ENCODE measurements at regions not wholly inside any gene's neighbourhood (a gene's known extent, or its start where the extent isn't known, plus 50 kb on each side); places are given as distances from the start of the nearest gene placed in this dataset.

GRCh38 chr12:71071536-71072097 lies 86.2 kb downstream of the TSPAN8 start:
- no peak for DNase-seq

DNA sequence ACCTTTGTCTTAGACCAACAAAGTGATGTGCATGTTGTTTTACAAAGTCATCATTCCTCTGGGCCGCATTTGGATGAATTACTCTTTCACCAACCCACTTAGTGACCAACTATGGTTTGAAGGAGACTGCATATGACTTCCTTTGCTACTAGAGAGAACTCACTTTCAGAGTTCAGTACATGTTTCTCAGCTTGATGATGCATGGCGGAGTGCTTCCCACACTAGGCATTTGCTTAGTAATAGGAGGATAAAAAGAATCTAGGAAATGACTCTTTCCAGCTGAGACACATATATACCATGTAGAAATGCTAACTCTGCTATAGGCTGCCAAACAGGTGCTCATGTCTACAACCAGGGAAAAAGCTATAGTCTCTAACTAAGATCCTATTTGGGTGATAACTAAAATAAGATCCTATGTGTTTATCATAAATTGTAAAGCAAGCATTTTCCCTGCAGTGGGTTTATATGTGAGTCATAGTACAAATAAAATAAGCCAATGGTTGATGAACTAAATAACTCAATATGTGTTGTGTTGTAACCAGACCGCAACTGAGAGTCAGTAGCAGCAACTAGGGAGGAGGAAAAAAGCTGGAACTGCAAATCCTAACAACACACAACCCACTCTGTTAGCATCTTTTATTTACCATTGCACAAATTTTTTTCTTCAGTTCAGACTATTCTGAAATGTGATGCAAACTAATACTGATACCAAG lies 87.2 kb downstream of the TSPAN8 start:
- DNase-seq: no peak

GRCh38 chr12:71069311-71069710 lies 88.5 kb downstream of the TSPAN8 start:
- DNase-seq: no peak

- DNase-seq: no peak
Measured at GRCh38 chr12:71063087-71063486, 94.7 kb downstream of the TSPAN8 start.

GRCh38 chr12:71061451-71061850 lies 96.3 kb downstream of the TSPAN8 start:
- no peak for DNase-seq

- DNase-seq: no peak
Measured at GRCh38 chr12:71060426-71060825, 97.4 kb downstream of the TSPAN8 start.

DNA sequence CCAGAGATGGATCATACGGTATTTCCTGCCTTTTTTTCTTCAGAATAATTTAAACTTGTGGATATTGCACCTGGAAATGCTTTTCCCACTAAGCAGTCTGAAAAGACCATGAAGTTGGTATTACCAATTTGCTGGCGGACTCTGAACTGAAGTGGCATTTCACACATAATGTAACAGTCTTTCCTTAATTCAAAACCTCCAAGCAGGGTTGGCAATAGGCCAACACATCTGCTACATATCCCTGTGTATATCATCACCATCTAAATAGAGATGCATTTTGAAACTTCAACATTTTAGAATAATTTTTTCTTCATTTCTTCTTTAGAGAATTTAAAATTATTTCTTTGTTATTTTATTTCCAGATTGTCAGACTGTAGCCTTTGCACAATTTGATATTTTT lies 100.5 kb downstream of the TSPAN8 start:
- DNase-seq: no peak

DNA sequence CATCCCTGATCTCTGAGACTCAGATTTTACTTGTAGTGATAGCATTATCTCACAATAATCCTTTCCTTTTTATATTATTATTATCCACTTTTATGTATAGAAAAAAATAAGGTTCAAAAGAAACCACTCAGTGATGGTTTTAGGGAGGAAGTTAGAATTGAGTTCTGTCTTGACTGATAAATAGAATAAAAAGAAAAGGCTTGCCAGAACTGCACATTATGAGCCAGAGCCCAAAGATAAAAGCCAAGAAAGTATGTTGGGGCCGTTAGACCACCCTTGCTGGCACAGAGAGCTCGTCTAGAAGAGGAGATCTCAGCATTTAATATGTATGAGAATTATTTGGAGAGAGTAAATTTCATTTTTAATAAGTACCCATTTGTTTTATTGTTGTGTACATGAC lies 103.2 kb downstream of the TSPAN8 start:
- DNase-seq: no peak

DNA sequence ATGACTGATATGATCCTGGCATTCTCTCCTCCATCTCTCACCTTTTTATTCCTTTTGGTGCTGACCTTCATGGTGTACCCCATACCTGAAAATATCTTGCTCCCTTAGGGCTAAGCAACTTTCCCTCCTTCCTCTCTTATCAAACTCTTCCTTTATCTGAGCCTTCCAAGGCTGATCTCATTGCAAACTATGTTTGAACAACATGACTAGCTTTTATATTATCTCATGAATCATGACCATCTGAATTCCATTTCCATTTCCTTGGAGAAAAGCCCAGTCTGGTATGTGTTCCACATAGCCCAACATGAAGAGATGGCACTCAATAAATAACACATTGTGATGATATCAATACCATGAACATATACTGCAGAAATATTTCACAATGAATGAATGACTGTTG lies 111.6 kb downstream of the TSPAN8 start:
- no peak for DNase-seq

DNA sequence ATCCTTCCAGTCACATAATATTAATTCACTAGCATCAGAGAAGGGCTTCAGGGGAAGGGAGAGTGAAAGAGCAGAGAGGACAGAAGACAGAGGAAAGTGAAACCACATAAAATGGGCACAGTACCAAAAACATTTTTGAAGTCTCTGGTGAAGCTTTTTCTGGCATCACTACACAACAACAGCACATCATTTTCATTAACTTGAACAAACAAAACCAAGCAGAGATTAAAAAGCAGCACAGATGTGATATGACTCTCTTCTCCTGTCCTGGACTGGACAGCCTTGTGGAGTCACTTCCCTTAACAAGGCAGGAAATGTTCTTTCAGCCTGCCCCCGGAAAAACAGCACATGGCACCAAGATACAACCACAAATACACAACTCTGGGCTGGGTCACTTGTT lies 112.0 kb downstream of the TSPAN8 start:
- DNase-seq: no peak

- no peak for DNase-seq
Measured at GRCh38 chr12:71041476-71041875, 116.3 kb downstream of the TSPAN8 start.

- no peak for DNase-seq
Measured at GRCh38 chr12:71038960-71039359, 118.4 kb upstream of the PTPRR start.

DNA sequence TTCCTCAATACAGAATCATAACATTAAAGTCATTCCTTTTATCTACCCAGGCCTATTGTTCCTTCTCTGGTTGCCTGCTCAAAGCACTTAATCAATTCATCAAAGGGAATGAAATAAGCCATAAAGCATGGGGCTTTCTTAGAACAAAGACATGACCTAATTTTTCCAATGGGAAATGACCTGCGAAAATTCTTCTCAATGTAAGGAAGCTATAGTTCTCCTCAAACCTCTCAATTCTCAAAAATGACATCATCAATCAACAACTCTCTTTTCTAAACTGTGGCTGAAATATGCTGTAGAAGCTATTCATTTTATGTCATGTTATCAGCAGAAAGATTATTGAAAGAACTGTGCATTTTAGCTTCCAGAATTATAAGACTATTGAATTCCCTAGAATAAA lies 116.0 kb upstream of the PTPRR start:
- no peak for DNase-seq

- DNase-seq: no peak
Measured at GRCh38 chr12:71032933-71033332, 112.4 kb upstream of the PTPRR start.

GRCh38 chr12:71029302-71029701 lies 108.8 kb upstream of the PTPRR start:
- DNase-seq: no peak

DNA sequence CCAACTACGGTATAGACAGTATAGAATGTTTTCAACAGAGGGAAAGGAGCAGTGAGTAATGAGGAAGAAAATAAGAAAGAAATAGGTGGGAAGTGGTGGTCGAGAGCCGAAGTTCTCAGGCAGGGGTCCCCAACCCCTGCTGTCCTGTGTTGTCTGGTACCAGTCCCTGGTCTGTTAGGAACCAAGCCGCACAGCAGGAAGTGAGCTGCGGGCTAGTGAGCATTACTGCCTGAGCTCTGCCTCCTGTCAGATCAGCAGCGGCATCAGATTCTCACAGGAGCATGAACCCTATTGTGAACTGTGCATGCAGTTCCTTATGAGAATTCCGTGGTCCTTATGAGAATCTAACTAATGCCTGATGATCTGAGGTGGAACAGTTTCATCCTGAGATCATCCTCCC lies 107.3 kb upstream of the PTPRR start:
- DNase-seq: no peak

DNA sequence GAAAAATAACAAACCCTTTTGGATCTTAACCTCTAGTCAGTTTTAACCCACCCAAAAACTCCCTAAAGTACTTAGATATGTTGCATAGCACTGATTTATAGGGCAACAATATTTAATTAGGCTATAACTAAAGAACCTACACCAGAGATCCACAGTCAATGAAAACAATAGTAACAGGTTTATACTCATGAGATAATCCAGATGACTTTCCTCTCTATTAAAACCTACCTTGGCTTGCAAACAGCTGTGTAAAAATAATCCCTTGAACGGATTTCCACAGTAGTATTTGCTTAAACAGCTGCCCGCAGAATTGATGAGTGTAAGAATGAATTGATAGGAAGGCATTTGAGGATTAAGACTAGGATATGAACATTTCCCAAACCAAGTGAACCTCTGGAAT lies 104.3 kb upstream of the PTPRR start:
- DNase-seq: no peak

DNA sequence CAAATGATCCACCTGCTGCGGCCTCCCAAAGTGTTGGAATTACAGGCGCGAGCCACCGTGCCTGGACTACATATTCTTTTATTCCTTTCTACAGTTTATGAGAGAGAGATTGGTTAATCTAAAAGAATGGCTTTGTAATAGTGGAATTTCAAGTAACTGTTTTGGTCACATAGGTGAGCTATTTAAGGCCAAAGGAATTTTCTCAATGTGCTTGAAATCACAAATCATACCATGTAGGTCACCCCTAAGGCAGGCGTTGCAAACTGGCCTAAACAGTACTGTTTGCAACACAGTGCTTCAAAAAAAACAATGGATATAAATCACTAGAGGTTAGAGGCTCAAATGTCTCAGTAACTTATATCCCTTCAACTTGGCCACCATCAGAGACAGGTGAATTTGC lies 103.7 kb upstream of the PTPRR start:
- DNase-seq: no peak

DNA sequence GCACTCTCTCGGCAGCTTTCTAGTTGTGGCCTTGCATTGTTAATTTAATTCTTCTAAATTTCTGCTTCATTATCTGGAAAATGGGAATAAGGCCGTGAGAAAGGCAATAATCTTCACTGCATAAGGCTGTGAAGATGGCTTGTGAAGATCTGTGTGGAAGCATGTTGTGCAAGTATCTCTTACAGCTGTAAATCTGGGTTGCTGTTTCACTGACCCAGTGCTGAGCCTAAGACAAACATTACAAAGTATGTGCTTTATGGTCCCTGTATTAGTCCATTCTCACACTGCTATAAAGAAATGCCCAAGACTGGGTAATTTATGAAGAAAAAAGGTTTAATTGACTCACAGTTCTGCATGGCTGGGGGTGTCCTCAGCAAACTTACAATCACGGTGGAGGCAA lies 101.0 kb upstream of the PTPRR start:
- no peak for DNase-seq

DNA sequence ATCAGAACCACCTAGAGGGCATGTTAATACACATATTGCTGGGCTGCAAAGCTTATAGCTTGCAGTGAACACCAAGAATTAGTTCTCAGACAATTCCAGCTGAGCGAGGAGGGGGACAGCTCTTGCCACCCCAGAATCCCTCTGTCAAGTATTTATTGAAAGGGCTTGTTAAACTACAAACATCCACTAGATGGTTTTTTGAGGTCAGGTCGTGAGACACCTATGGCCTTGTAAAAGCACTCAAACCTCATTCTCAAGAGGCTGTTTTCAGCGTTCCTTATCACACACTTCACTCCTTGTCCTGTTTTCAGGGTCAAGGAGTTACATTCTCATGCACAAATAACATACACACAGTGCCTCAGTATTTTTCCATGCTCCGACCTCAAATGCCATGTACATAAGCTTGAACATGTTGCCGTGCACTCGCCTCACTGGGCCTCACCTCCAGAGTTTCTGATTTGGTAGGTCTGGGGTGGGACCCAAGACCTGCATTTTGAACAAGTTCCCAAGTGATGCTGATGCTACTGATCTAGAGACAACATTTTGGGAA lies 98.8 kb upstream of the PTPRR start:
- no peak for DNase-seq

DNA sequence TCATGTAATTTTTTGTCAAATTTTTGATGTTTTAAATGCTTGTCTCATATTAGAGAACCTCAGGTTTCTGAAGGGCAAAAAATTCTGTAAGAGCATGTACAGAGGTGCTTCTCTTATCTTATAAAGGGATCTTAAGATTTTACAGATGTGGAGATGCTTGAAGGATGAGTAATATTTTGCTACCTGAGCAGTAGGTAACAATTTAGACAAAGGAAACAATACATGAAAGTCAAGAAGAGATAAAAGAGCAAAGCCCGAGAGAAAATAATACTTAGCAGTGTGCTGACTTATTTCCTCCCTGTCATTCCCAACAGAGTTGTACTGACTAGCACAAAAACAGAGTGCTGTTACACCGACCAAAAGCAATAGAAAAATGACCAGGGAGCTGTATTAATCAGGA lies 98.1 kb upstream of the PTPRR start:
- DNase-seq: no peak

DNA sequence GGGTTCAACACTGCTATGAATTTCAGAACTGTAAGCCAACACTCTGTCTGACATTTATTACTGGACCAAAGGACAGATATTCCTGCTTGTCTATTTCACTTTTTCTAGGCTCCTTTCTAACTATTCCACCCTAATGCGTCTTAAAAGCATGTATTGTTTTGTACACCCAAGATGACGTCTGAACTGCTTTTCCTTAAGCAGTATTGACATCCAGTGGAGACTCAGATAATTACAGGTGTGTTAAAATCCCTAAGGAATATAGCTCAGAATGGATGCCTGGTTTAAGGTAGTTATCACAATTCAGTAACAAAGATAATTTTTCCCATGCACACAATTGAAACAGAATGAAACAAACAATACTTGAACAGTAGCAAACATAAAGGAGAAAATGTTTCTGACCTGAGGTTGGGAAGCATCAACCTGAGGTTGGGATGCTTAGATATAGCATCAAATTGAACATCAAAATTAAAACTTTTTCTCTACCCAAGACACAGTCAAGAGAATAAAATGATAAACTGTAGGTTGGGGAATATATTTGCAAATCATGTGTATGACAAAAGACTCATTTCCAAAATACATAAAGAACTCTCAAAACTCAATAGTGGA lies 93.7 kb upstream of the PTPRR start:
- DNase-seq: no peak

DNA sequence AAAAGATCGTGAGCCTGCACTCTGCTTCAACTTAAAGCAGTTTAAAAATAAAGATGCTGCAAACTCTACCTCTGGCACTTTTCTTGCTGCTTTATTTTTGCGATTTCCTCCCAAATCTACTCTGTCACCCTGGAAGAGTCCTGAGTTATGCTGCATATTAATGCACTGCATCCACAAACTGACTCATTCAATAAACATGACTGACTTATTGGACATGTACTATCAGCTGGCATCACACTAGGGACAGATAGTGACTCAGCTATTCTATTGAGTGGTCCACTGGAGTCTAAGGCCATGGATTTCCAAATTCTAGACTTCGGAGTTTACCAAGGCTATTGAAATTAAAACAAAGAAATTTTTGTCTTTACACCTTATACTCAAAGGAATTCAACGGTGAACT lies 90.7 kb upstream of the PTPRR start:
- no peak for DNase-seq

GRCh38 chr12:71010143-71010479 lies 89.6 kb upstream of the PTPRR start:
- DNase-seq: no peak
